ENCODE measurements at regions not wholly inside any gene's neighbourhood (a gene's known extent, or its start where the extent isn't known, plus 50 kb on each side); places are given as distances from the start of the nearest gene placed in this dataset.
A peak's percentile ranks its signal among the peaks of the same experiment; 100 is the strongest.

DNA sequence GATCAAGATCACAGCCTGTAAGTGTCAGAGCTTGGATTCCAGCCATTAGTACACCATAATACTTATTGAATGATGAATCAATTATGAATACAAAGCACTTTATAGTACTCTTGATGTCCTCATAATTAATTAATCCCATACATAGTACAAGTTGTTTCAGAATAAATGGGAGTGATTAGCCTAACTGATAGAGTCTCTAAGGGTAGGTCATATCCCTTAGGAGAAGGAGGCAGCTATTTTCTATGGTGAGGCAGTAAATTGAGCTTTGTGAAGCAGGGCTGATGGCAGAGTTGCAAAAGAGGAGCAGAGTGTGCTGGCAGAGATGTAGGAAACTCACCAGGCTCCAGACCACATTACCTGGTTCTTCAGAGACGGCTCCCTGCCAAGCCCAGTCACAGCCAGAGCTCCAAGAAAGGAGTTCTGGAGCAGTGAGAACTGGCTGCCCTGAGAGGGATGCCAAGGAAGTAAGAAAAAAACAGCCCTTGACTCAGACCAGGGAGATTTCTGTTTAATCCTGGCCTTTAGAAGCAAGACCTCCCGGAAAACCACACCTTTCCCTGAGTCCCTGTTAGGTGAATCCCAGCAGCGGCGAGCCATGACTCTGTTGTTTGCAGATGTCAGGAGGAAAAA is 112.9 kb downstream of the SH3TC2 start:
- peak; percentile 14 to 88 (median 62) for DNase-seq
- intact Hi-C loops (cut with DNase I), result loop anchor here in 3 of 10 donors (2.0 to 10.0 kb wide), 3 partner anchors 123 to 125 kb away; partner anchors contain the start of gene ADRB2 (in 3 of the 3)
- H3K4me1 ChIP-seq, result peaks cover 0 to 21% (median 0%) of the 10 kb centered on the region in 12 donors

DNA sequence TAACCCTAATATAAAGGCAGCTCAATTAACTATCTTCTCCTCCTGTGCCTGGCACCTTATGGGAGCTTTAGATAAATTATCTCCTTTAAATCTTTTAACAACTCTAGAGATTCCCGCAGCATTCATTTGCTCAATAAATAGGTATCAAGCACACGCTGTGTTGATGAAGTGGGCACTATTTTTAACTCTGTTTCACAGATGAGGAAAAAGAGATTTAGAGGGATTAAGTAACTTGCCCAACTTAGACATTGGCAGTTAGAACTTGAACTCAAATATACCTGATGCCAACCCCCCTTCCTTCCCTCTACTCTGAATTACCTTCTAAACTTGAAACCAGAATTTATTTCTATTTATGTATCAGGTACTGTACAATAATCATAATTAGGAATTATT is 112.4 kb downstream of the SH3TC2 start:
- Histone ChIP-seq H3K4me1 (peaks cover 0 to 21% (median 0%) of the 10 kb centered on the region in 12 donors), H3K27me3 (no peaks in the 10 kb centered on the region), H3K27ac (peak overlapping the region in 7 of 12 donors; percentile 25 to 82 (median 48)), H3K36me3 (no peaks in the 10 kb centered on the region), H3K9me3 (no peaks in the 10 kb centered on the region), H3K4me3 (no peak overlapping the region)
- 40 to 59% (median 48%) methylated on average over 2 of the region's 2 CpGs for WGBS, 4 donors
- peak in 3 of 4 donors; percentile 47 to 63 (median 47) for ATAC-seq
- DNase-seq, result no peak
- intact Hi-C loops (cut with DNase I), result loop anchor here in 3 of 10 donors (2.0 to 10.0 kb wide), 3 partner anchors 123 to 126 kb away; partner anchors contain the start of gene ADRB2 (in 3 of the 3)
- TF ChIP-seq, protein P1, sequence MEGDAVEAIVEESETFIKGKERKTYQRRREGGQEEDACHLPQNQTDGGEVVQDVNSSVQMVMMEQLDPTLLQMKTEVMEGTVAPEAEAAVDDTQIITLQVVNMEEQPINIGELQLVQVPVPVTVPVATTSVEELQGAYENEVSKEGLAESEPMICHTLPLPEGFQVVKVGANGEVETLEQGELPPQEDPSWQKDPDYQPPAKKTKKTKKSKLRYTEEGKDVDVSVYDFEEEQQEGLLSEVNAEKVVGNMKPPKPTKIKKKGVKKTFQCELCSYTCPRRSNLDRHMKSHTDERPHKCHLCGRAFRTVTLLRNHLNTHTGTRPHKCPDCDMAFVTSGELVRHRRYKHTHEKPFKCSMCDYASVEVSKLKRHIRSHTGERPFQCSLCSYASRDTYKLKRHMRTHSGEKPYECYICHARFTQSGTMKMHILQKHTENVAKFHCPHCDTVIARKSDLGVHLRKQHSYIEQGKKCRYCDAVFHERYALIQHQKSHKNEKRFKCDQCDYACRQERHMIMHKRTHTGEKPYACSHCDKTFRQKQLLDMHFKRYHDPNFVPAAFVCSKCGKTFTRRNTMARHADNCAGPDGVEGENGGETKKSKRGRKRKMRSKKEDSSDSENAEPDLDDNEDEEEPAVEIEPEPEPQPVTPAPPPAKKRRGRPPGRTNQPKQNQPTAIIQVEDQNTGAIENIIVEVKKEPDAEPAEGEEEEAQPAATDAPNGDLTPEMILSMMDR (IDR thresholded peaks at IDR 0.05), result no peak
- no peak for TF ChIP-seq POLR2A (IDR thresholded peaks at IDR 0.05)

More for the DNA sequence above, 112.9 kb downstream of the SH3TC2 start:
- Histone ChIP-seq H3K27ac (peak overlapping the region in 7 of 12 donors; percentile 25 to 82 (median 48)), H3K9me3 (no peaks in the 10 kb centered on the region), H3K36me3 (no peaks in the 10 kb centered on the region), H3K27me3 (no peaks in the 10 kb centered on the region), H3K4me3 (no peak overlapping the region)
- no peak for TF ChIP-seq POLR2A (IDR thresholded peaks at IDR 0.05)
- TF ChIP-seq, protein P1 (IDR thresholded peaks at IDR 0.05), result no peak
- ATAC-seq, result peak; percentile 77 to 97 (median 86)
- 45 to 75% (median 60%) methylated on average over 4 of the region's 4 CpGs for WGBS, 4 donors

DNA sequence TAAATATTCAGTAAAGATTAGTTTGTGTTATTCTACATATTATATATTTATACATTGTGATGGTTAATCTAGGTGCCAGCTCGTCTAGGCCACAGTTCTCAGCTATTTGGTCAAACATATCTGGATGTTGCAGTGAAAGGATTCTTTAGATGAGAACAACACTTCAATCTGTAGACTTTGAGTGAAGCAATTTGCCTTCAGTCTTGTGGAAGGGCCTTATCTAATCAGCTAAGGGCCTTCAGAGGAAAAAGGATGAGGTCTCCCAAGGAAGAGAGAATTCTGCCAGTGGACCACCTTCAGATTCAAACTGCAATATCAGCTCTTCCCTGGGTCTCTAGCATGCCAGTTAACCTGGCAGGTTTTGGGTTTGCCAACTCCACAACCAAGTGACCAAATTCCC is 112.0 kb downstream of the SH3TC2 start:
- no peak overlapping the region for H3K4me3 ChIP-seq
- intact Hi-C loops (cut with DNase I), result loop anchor here in 3 of 10 donors (2.0 to 10.0 kb wide), 3 partner anchors 124 to 126 kb away; partner anchors contain the start of gene ADRB2 (in 3 of the 3)
- no peak for ATAC-seq
- H3K27ac ChIP-seq, result peak overlapping the region in 3 of 12 donors; percentile 72 to 82 (median 77)
- 69 to 83% (median 76%) methylated on average over 1 of the region's 1 CpG for WGBS, 4 donors
- H3K27me3 ChIP-seq, result no peaks in the 10 kb centered on the region
- DNase-seq, result no peak
- H3K4me1 ChIP-seq, result peaks cover 0 to 21% (median 0%) of the 10 kb centered on the region in 12 donors
- no peaks in the 10 kb centered on the region for H3K9me3 ChIP-seq
- TF ChIP-seq, protein P1 (IDR thresholded peaks at IDR 0.05), result no peak
- no peak for TF ChIP-seq POLR2A (IDR thresholded peaks at IDR 0.05)
- no peaks in the 10 kb centered on the region for H3K36me3 ChIP-seq

DNA sequence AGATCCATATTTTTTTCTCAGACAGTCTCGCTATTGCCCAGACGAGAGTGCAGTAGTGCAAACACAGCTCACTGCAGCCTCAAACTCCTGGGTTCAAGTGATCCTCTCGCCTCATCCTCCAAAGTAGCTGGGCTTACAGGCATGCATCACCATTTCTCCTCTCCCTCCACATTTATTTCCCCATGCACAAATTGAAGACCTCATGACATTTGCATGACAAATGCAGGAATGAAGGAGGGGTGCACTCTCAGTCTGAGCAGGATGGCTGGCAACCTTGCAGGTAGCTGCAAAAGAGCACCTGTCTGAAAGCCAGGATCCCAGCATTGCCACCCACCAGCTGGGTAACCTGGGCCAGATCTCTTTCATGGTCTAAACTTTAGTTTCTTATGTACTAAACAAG is 111.2 kb downstream of the SH3TC2 start:
- Histone ChIP-seq H3K27me3 (no peaks in the 10 kb centered on the region), H3K4me1 (peaks cover 0 to 21% (median 0%) of the 10 kb centered on the region in 12 donors), H3K4me3 (no peak overlapping the region), H3K9me3 (no peaks in the 10 kb centered on the region), H3K27ac (no peak overlapping the region), H3K36me3 (no peaks in the 10 kb centered on the region)
- no peak for ATAC-seq
- intact Hi-C loops (cut with DNase I), result loop anchor here in 3 of 10 donors (2.0 to 10.0 kb wide), 3 partner anchors 124 to 127 kb away; partner anchors contain the start of gene ADRB2 (in 3 of the 3)
- DNase-seq, result no peak
- WGBS, 4 donors, result 87 to 95% (median 91%) methylated on average over 3 of the region's 3 CpGs
- TF ChIP-seq POLR2A (IDR thresholded peaks at IDR 0.05), result no peak
- TF ChIP-seq, protein P1 (IDR thresholded peaks at IDR 0.05), result no peak

Measured in heart left ventricle (tissue), 16 donors.